Testis (tissue), 2 donors: ENCODE measurements at regions not wholly inside any gene's neighbourhood (a gene's known extent, or its start where the extent isn't known, plus 50 kb on each side); places are given as distances from the start of the nearest gene placed in this dataset.

Experiments
- DNase-seq: peaks from one replicate; pipeline ENCODE4 v3.0.0-alpha.2; 2019
- H3K27ac ChIP-seq, 2 donors: fragments of 200-600 bp; sonication (generic); one replicate each; pipeline ENCODE4 v1.5.1; 2019
- H3K27me3 ChIP-seq: fragments of 200-600 bp; sonication (generic); one replicate; pipeline ENCODE4 v1.5.1; 2019
- H3K36me3 ChIP-seq: fragments of 200-600 bp; sonication (generic); one replicate; pipeline ENCODE4 v1.5.1; 2017; ENCODE audit warnings: low read depth; ENCODE audit errors: missing control alignments
- H3K4me1 ChIP-seq: fragments of 200-600 bp; sonication (generic); one replicate; pipeline ENCODE4 v1.5.1; 2019
- H3K4me3 ChIP-seq, 2 donors: fragments of 200-600 bp; sonication (generic); one replicate each; pipeline ENCODE4 v1.5.1; 2017 to 2019
- H3K9me3 ChIP-seq: fragments of 200-600 bp; sonication (generic); one replicate; pipeline ENCODE4 v1.5.1; 2017
- POLR2A ChIP-seq: fragments of 450-650 bp; IDR thresholded peaks from one replicate; pipeline ENCODE4 v1.6.1; 2017; ENCODE audit warnings: antibody characterized with exemption, mild to moderate bottlenecking, moderate library complexity
- WGBS, 2 donors: methylation state at CpG; one replicate each; pipeline ENCODE4 v1.1.5; 2018; 5-methylcytosine and 5-hydroxymethylcytosine counted together
- intact Hi-C: fragments of 100-400 bp; cut with DNase I; formaldehyde crosslinking; loops from one replicate; pipeline ENCODE4 v1.15.1; 2023; ENCODE audit warnings: low total_unique reads
- TF ChIP-seq, protein P1 (sequence below), 3 experiments: fragments of 450-650 bp in 2 of 3; fragments of 200-600 bp in 1 of 3; sonication (generic) in 1 of 3; IDR thresholded peaks; one replicate each; pipeline ENCODE4 v1.5.1; 2016 to 2019; ENCODE audit warnings: antibody characterized with exemption in 3 of 3, mild to moderate bottlenecking in 2 of 3, moderate library complexity in 1 of 3

DNA sequence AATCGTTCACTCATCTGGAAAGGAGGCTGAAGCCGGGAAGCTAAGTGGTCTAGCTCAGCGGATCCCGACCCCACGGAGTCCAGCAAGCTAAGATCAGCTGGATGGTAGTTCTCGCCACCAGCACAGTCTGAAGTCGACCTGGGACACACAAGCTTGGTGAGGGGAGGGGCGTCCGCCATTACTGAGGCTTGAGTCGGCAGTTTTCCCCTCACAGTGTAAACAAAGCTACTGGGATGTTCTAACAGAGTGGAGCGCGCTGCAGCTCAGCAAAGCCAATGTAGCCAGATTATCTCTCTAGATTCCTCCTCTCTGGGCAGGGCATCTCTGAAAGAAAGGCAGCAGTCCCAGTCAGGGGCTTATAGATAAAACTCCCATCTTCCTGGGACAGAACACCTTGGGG, 555.4 kb downstream of the BCOR start:
- Histone ChIP-seq H3K4me1 (no peaks in the 10 kb centered on the region), H3K9me3 (no peaks in the 10 kb centered on the region), H3K27ac (no peak overlapping the region), H3K27me3 (no peaks in the 10 kb centered on the region), H3K36me3 (no peaks in the 10 kb centered on the region), H3K4me3 (no peak overlapping the region)
- 60 to 87% methylated on average over 1 to 9 of the region's 12 CpGs for WGBS, 2 donors
- TF ChIP-seq, protein P1, sequence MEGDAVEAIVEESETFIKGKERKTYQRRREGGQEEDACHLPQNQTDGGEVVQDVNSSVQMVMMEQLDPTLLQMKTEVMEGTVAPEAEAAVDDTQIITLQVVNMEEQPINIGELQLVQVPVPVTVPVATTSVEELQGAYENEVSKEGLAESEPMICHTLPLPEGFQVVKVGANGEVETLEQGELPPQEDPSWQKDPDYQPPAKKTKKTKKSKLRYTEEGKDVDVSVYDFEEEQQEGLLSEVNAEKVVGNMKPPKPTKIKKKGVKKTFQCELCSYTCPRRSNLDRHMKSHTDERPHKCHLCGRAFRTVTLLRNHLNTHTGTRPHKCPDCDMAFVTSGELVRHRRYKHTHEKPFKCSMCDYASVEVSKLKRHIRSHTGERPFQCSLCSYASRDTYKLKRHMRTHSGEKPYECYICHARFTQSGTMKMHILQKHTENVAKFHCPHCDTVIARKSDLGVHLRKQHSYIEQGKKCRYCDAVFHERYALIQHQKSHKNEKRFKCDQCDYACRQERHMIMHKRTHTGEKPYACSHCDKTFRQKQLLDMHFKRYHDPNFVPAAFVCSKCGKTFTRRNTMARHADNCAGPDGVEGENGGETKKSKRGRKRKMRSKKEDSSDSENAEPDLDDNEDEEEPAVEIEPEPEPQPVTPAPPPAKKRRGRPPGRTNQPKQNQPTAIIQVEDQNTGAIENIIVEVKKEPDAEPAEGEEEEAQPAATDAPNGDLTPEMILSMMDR (IDR thresholded peaks at IDR 0.05) = no peak
- no peak for TF ChIP-seq POLR2A
- no peak for DNase-seq
- intact Hi-C loops = no loop called here

DNA sequence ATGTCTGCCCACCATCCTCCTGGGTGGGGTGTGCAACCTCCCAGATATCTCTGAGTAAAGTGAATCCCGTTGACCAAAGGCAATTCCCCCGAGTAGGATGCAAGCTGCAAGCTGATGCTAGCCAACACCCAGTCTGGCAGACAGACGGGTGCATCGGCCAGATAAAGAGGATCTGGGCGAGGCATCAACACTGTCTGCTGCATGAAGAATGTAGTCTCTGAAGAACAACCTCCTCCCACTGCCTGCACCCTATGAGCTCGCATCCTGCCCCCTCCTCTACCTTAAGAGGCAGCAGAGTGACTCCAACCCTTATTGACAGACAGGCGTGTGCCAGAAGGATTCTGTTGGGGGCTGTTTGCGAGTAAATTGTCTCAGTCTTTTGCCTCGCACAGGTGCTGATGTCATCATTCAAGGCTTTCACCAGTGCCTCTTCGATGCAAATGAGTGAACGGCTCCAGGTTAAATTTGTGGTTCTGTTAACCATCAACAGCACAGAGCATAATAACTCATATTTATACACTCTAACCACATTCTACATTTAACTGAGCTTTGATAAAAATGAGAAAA, 546.9 kb downstream of the BCOR start:
- intact Hi-C loops = no loop called here
- H3K27ac ChIP-seq = no peak overlapping the region
- WGBS, 2 donors = 79 to 88% methylated on average over 2 to 10 of the region's 11 CpGs
- H3K36me3 ChIP-seq = no peaks in the 10 kb centered on the region
- no peaks in the 10 kb centered on the region for H3K4me1 ChIP-seq
- H3K27me3 ChIP-seq = no peaks in the 10 kb centered on the region
- DNase-seq = no peak
- TF ChIP-seq, protein P1 (IDR thresholded peaks at IDR 0.05) = no peak
- no peak for TF ChIP-seq POLR2A
- no peaks in the 10 kb centered on the region for H3K9me3 ChIP-seq
- no peak overlapping the region for H3K4me3 ChIP-seq

DNA sequence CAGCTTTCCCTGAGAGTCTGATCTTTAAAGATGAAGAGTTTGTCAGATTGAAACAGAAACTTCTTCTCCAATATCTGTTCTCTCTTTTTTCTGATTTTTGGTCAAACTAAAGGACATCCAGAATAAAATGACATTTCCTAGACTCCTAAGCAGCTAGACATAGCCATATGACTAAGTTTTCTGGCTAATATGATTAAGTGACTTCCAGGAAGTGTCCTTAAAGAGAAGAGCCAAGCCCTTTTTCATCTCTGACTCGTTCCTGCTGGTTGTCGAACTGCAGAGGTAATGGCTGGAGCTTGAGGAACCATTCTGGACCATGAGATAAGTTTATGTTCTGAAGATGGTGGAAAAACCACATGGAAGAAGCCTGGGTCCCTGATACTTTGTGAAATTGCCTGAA, 546.0 kb downstream of the BCOR start:
- TF ChIP-seq POLR2A = no peak
- TF ChIP-seq, protein P1 (IDR thresholded peaks at IDR 0.05) = no peak
- intact Hi-C loops = no loop called here

DNA sequence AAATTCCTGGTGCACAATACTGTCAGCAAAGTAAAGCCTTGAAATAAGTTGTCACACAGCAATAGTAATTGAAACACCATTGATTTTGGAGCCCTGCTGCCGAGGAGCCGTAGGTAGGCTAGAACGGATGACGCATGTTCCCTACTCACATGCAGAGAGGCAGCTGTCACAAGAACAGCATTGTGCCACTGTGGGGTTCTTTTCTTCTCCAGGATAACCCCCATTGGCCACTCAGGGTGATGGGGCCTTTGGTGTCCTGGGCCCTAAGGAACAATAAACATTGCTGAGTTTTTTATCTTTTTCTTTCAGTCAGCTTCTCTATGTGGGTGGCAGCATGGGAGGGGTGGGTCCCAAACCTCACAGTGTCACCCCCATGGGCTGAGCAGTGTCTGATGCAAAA, 542.3 kb downstream of the BCOR start:
- H3K4me3 ChIP-seq = no peak overlapping the region
- H3K27me3 ChIP-seq = no peaks in the 10 kb centered on the region
- no peaks in the 10 kb centered on the region for H3K4me1 ChIP-seq
- intact Hi-C loops = no loop called here
- WGBS, 2 donors = 97% methylated on average over 4 of the region's 4 CpGs; no CpG with 5 or more reads in 1 of the 2 donors
- TF ChIP-seq, protein P1 (IDR thresholded peaks at IDR 0.05) = no peak
- TF ChIP-seq POLR2A = no peak
- H3K36me3 ChIP-seq = no peaks in the 10 kb centered on the region
- H3K9me3 ChIP-seq = no peaks in the 10 kb centered on the region
- no peak for DNase-seq
- H3K27ac ChIP-seq = no peak overlapping the region

More for the DNA sequence above, 546.0 kb downstream of the BCOR start:
- Histone ChIP-seq H3K27me3 (no peaks in the 10 kb centered on the region), H3K9me3 (no peaks in the 10 kb centered on the region), H3K4me3 (no peak overlapping the region), H3K4me1 (no peaks in the 10 kb centered on the region), H3K36me3 (no peaks in the 10 kb centered on the region), H3K27ac (no peak overlapping the region)
- DNase-seq = no peak
- WGBS, 2 donors = 70 to 80% methylated on average over 2 of the region's 2 CpGs

DNA sequence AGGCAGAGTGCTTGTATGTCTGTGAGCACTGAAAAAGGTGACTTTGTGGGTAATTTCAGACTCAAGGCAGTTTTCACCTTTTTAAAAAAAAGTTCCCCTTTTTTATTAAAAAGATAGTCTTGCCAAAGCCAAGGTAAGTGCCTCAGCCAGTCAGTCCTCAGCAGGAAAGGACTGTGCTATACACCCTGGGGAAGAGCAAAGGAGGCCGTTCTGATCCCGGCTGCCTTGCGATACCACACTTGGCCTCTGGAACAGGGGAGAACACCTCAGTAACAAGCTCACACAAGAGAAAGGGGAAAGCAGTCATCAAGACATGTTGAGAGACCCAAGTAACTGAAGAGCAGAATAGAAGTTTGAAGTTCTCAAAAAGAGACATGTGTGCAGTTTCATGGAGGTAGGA, 541.7 kb downstream of the BCOR start:
- no peaks in the 10 kb centered on the region for H3K4me1 ChIP-seq
- no peaks in the 10 kb centered on the region for H3K9me3 ChIP-seq
- DNase-seq = no peak
- H3K27ac ChIP-seq = no peak overlapping the region
- no peaks in the 10 kb centered on the region for H3K27me3 ChIP-seq
- intact Hi-C loops = no loop called here
- 94 to 100% methylated on average over 3 of the region's 3 CpGs for WGBS, 2 donors
- no peaks in the 10 kb centered on the region for H3K36me3 ChIP-seq
- no peak for TF ChIP-seq POLR2A
- TF ChIP-seq, protein P1 (IDR thresholded peaks at IDR 0.05) = no peak
- H3K4me3 ChIP-seq = no peak overlapping the region
